K562 (cell line): ENCODE measurements at regions not wholly inside any gene's neighbourhood (a gene's known extent, or its start where the extent isn't known, plus 50 kb on each side); places are given as distances from the start of the nearest gene placed in this dataset.

Experiments used
- ATAC-seq: fragments of 200-7000 bp; cut with Tn5 transposase; 3 replicates; pipeline ENCODE4 v1.9.1; 2020; ENCODE audit warnings: moderate library complexity
- BruUV-seq: library from RNA; stranded (reverse); fragments of 400-500 nt; replicated peaks from 2 replicates; lab custom pipeline; 2021; lab: Mats Ljungman, UMichigan
- CTCF ChIA-PET: fragments of 300-600 bp; formaldehyde crosslinking; extraction: SDS; loops from one replicate; lab custom pipeline; 2021; ENCODE audit warnings: low intra/inter-chr PET ratio; lab: Yijun Ruan, JAX
- POLR2A ChIA-PET: fragments of 300-600, 350-650 bp; sonication (Branson Sonifier 250); formaldehyde crosslinking; extraction: SDS; loops from one replicate; lab custom pipeline; 2021; ENCODE audit warnings: antibody characterized with exemption, inconsistent platforms; lab: Yijun Ruan, JAX
- DNase-seq, 4 experiments: peaks; one replicate each; pipeline versions ENCODE4 v3.0.0 to v3.0.0-alpha.2; 2011 to 2018; ENCODE audit warnings: low spot score in 3 of 4, mixed read lengths in 3 of 4; ENCODE audit errors: extremely low read depth in 1 of 4
- FAIRE-seq: peaks from 2 replicates; lab custom pipeline; 2011; peaks lifted over from hg19 to GRCh38; lab: Jason Lieb, UNC
- H2AFZ ChIP-seq: 2 replicates; pipeline ENCODE4 v1.6.0; 2011; ENCODE audit warnings: low read depth, low read length, control low read depth, inconsistent platforms
- H3K27ac ChIP-seq: fragments of 200-600 bp; 3 replicates; pipeline ENCODE4 v1.8.0; 2011; ENCODE audit warnings: low read depth, mild to moderate bottlenecking, control low read depth, inconsistent platforms, low read length, moderate library complexity, mixed read lengths; ENCODE audit errors: extremely low read depth
- H3K27me3 ChIP-seq, 2 experiments: fragments of 300-600 bp in 1 of 2; 2 replicates in 1 of 2; 3 replicates in 1 of 2; pipeline versions ENCODE4 v1.6.0 to v1.8.0; 2011; ENCODE audit warnings: inconsistent platforms in 2 of 2, low read length in 2 of 2, mild to moderate bottlenecking in 1 of 2, mixed read lengths in 1 of 2, moderate library complexity in 1 of 2; ENCODE audit not compliant: control insufficient read depth in 2 of 2, insufficient read depth in 2 of 2
- H3K36me3 ChIP-seq: fragments of 300-600 bp; 3 replicates; pipeline ENCODE4 v1.8.0; 2011; ENCODE audit warnings: mild to moderate bottlenecking, low read length, inconsistent platforms; ENCODE audit not compliant: control insufficient read depth, insufficient read depth
- H3K4me1 ChIP-seq, 2 experiments: fragments of 200-600 bp in 1 of 2; replicated peaks in 1 of 2; 2 replicates in 1 of 2; 3 replicates in 1 of 2; pipeline versions ENCODE4 v1.5.1 to v1.8.0; 2011; ENCODE audit warnings: inconsistent platforms in 2 of 2, low read length in 2 of 2, mild to moderate bottlenecking in 1 of 2, mixed read lengths in 1 of 2, moderate library complexity in 1 of 2; ENCODE audit not compliant: control insufficient read depth in 2 of 2, insufficient read depth in 2 of 2
- H3K4me2 ChIP-seq: 2 replicates; pipeline ENCODE4 v1.6.1; 2011; ENCODE audit warnings: low read length, control low read depth, inconsistent platforms, mixed read lengths; ENCODE audit not compliant: insufficient read depth
- H3K4me3 ChIP-seq: fragments of 200-600 bp; sonication (generic), shearing (Covaris generic); 2 replicates; pipeline ENCODE4 v1.5.1; 2016; ENCODE audit warnings: control low read depth, inconsistent platforms
- H3K79me2 ChIP-seq: fragments of 200-600 bp; 3 replicates; pipeline ENCODE4 v1.8.0; 2011; ENCODE audit warnings: low read length, inconsistent platforms; ENCODE audit not compliant: control insufficient read depth, insufficient read depth
- H3K9ac ChIP-seq, 2 experiments: 2 replicates each; pipeline versions ENCODE4 v1.6.0 to v1.6.1; 2011; ENCODE audit warnings: low read depth in 2 of 2, low read length in 2 of 2, control low read depth in 1 of 2, inconsistent platforms in 1 of 2, mild to moderate bottlenecking in 1 of 2, mixed read lengths in 1 of 2; ENCODE audit not compliant: insufficient read depth in 1 of 2
- H3K9me1 ChIP-seq: one replicate; pipeline ENCODE4 v1.6.0; 2011; ENCODE audit warnings: inconsistent platforms, mild to moderate bottlenecking, low read length, moderate library complexity; ENCODE audit not compliant: control insufficient read depth, insufficient read depth
- H3K9me3 ChIP-seq: replicated peaks from 2 replicates; pipeline ENCODE4 v1.5.1; 2011; ENCODE audit warnings: low read depth, low read length, inconsistent platforms; ENCODE audit not compliant: control insufficient read depth, insufficient read depth
- H4K20me1 ChIP-seq: replicated peaks from 2 replicates; pipeline ENCODE4 v1.6.1; 2011; ENCODE audit warnings: low read length, inconsistent platforms, mixed read lengths; ENCODE audit not compliant: control insufficient read depth, insufficient read depth
- ARID1B ChIP-seq: fragments of 450-650 bp; IDR thresholded peaks from 2 replicates; pipeline ENCODE4 v1.6.1; 2016; ENCODE audit warnings: antibody characterized with exemption, mild to moderate bottlenecking, inconsistent platforms
- CBX8 ChIP-seq: fragments of 200-600 bp; sonication (generic); IDR thresholded peaks from 2 replicates; pipeline ENCODE4 v1.6.1; 2012; ENCODE audit warnings: borderline replicate concordance, mixed run types, low read depth, mild to moderate bottlenecking, moderate library complexity, mixed read lengths, low read length, control low read depth, inconsistent platforms; ENCODE audit not compliant: poor library complexity, severe bottlenecking; ENCODE audit errors: extremely low read depth
- CEBPG ChIP-seq, 3 experiments: fragments of 200-800 bp in 1 of 3; sonication (Bioruptor generic) in 1 of 3; sonication (generic) in 1 of 3; formaldehyde crosslinking in 1 of 3; IDR thresholded peaks in 2 of 3; conservative IDR thresholded peaks in 1 of 3; 2 replicates each; pipeline versions ENCODE4 v1.6.1 to v1.8.0; 2016 to 2022; ENCODE audit warnings: missing compliant biosample characterization in 2 of 3, missing genetic modification characterization in 2 of 3, mild to moderate bottlenecking in 1 of 3, missing genetic modification reagents in 1 of 3
- ELF4 ChIP-seq: fragments of 450-650 bp; formaldehyde crosslinking; IDR thresholded peaks from 2 replicates; pipeline ENCODE4 v1.4.0; 2022; ENCODE audit warnings: missing genetic modification characterization
- KLF13 ChIP-seq: fragments of 450-650 bp; IDR thresholded peaks from 2 replicates; pipeline ENCODE4 v1.6.1; 2016; ENCODE audit warnings: missing genetic modification characterization, low read depth, mild to moderate bottlenecking, missing compliant biosample characterization, moderate library complexity, borderline replicate concordance
- MYC ChIP-seq, 2 experiments: fragments of 250-450 bp in 1 of 2; sonication (Bioruptor Pico) in 1 of 2; IDR thresholded peaks; 2 replicates each; pipeline versions ENCODE4 v1.5.1 to v1.6.1; 2012 to 2021; ENCODE audit warnings: low read depth in 2 of 2, borderline replicate concordance in 1 of 2, improper control_type of control experiment in 1 of 2, low read length in 1 of 2, mild to moderate bottlenecking in 1 of 2, moderate library complexity in 1 of 2
- NFIX ChIP-seq: fragments of 250-450 bp; sonication (Bioruptor Pico); IDR thresholded peaks from 2 replicates; pipeline ENCODE4 v1.4.0; 2020; ENCODE audit warnings: low read depth, mild to moderate bottlenecking, moderate library complexity
- PHB2 ChIP-seq: fragments of 450-650 bp; IDR thresholded peaks from 2 replicates; pipeline ENCODE4 v1.6.1; 2017; ENCODE audit warnings: low read depth
- POU5F1 ChIP-seq: fragments of 150-350 bp; IDR thresholded peaks from 2 replicates; pipeline ENCODE4 v1.6.1; 2014; ENCODE audit warnings: borderline replicate concordance, low read length, low read depth, mild to moderate bottlenecking; ENCODE audit not compliant: partially characterized antibody
- RBM34 ChIP-seq: fragments of 200-400 bp; formaldehyde crosslinking; IDR thresholded peaks from 2 replicates; pipeline ENCODE4 v1.6.1; 2018; ENCODE audit warnings: low read length, borderline replicate concordance; ENCODE audit not compliant: insufficient read depth
- RFX1 ChIP-seq: fragments of 450-650 bp; IDR thresholded peaks from 2 replicates; pipeline ENCODE4 v1.6.1; 2016; ENCODE audit warnings: mild to moderate bottlenecking, moderate library complexity
- STAG1 ChIP-seq: sonication (generic); formaldehyde crosslinking; IDR thresholded peaks from 2 replicates; pipeline ENCODE4 v1.5.0; 2020; ENCODE audit warnings: missing genetic modification reagents, borderline replicate concordance
- TAF7 ChIP-seq: fragments of 450-650 bp; IDR thresholded peaks from 2 replicates; pipeline ENCODE4 v1.6.1; 2016; ENCODE audit warnings: missing genetic modification characterization, missing compliant biosample characterization
- ZNF431 ChIP-seq: sonication (generic); formaldehyde crosslinking; IDR thresholded peaks from 2 replicates; pipeline ENCODE4 v1.8.0; 2022; ENCODE audit warnings: mild to moderate bottlenecking, missing genetic modification reagents
- in situ Hi-C: fragments of 300-500 bp; cut with MboI; formaldehyde crosslinking; loops from 4 replicates; pipeline ENCODE4 v1.15.0; 2018; ENCODE audit warnings: inconsistent platforms, mixed read lengths
- intact Hi-C: fragments of 100-400 bp; cut with micrococcal nuclease; formaldehyde crosslinking; loops from 2 replicates; pipeline ENCODE4 v1.14.2; 2022
- TF ChIP-seq, protein P1 (sequence below): IDR thresholded peaks from 2 replicates; pipeline ENCODE4 v1.6.1; 2012; ENCODE audit warnings: low read depth, low read length, improper control_type of control experiment, borderline replicate concordance
- TF ChIP-seq, protein P2 (sequence below): sonication (generic); formaldehyde crosslinking; IDR thresholded peaks from 2 replicates; pipeline ENCODE4 v1.8.1; 2023; ENCODE audit warnings: mild to moderate bottlenecking, missing genetic modification reagents

DNA sequence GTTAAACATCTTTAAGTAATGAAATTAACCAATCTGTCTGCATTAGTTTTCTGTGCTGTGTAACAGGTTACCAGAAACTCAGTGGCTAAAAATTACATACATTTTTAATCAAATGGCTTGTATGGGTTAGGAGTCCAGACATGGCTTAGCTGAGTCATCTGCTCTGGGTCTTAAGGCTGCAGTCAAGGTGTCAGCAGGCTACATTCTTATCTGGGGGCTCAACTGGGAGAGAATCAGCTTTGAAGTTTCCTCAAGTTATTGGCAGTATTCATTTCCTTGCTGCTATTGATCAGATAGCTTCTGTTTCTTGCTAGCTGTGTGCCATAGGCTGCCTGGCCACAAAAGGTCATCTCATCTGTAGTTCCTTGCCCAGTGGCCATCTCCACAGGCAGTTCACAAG is 1163.0 kb downstream of the DIAPH3 start:
- in situ Hi-C loops: no loop called here
- CTCF ChIA-PET: no interaction called here
- H3K4me3 ChIP-seq: no peak overlapping the region
- H3K4me2 ChIP-seq: no peak overlapping the region
- TF ChIP-seq NFIX (no peak), RFX1 (no peak), ZNF431 (CRISPR knock-in tag) (no peak), MYC (IDR thresholded peaks at IDR 0.05; ENCODE audit: low read depth, low read length) (no peak), MYC (CRISPR knock-in tag; IDR thresholded peaks at IDR 0.05; ENCODE audit: borderline replicate concordance, low read depth) (no peak), ARID1B (no peak), TAF7 (tag) (no peak), POU5F1 (no peak), CEBPG (CRISPR knock-in tag; IDR thresholded peaks at IDR 0.05) (no peak), CEBPG (tag; conservative IDR thresholded peaks at IDR 0.05 in 1 of 2, IDR thresholded peaks at IDR 0.05 in 1 of 2) (no peak), STAG1 (no peak), ELF4 (CRISPR knock-in tag) (no peak), RBM34 (no peak), KLF13 (tag) (no peak), PHB2 (no peak), CBX8 (no peak)
- TF ChIP-seq, protein P1, sequence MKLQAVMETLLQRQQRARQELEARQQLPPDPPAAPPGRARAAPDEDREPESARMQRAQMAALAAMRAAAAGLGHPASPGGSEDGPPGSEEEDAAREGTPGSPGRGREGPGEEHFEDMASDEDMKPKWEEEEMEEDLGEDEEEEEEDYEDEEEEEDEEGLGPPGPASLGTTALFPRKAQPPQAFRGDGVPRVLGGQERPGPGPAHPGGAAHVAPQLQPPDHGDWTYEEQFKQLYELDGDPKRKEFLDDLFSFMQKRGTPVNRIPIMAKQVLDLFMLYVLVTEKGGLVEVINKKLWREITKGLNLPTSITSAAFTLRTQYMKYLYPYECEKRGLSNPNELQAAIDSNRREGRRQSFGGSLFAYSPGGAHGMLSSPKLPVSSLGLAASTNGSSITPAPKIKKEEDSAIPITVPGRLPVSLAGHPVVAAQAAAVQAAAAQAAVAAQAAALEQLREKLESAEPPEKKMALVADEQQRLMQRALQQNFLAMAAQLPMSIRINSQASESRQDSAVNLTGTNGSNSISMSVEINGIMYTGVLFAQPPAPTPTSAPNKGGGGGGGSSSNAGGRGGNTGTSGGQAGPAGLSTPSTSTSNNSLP: no peak
- TF ChIP-seq, protein P2, sequence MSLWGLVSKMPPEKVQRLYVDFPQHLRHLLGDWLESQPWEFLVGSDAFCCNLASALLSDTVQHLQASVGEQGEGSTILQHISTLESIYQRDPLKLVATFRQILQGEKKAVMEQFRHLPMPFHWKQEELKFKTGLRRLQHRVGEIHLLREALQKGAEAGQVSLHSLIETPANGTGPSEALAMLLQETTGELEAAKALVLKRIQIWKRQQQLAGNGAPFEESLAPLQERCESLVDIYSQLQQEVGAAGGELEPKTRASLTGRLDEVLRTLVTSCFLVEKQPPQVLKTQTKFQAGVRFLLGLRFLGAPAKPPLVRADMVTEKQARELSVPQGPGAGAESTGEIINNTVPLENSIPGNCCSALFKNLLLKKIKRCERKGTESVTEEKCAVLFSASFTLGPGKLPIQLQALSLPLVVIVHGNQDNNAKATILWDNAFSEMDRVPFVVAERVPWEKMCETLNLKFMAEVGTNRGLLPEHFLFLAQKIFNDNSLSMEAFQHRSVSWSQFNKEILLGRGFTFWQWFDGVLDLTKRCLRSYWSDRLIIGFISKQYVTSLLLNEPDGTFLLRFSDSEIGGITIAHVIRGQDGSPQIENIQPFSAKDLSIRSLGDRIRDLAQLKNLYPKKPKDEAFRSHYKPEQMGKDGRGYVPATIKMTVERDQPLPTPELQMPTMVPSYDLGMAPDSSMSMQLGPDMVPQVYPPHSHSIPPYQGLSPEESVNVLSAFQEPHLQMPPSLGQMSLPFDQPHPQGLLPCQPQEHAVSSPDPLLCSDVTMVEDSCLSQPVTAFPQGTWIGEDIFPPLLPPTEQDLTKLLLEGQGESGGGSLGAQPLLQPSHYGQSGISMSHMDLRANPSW (CRISPR knock-in tag): no peak
- H3K9ac ChIP-seq: no peak overlapping the region
- no peaks in the 10 kb centered on the region for H3K36me3 ChIP-seq
- H3K27me3 ChIP-seq: no peaks in the 10 kb centered on the region
- H3K27ac ChIP-seq: no peak overlapping the region
- no peaks in the 10 kb centered on the region for H4K20me1 ChIP-seq
- no peak for ATAC-seq
- intact Hi-C loops: no loop called here
- no peaks in the 10 kb centered on the region for H3K9me3 ChIP-seq
- no peaks in the 10 kb centered on the region for H3K4me1 ChIP-seq
- no peak overlapping the region for H2AFZ ChIP-seq
- BruUV-seq: no TSS peak
- POLR2A ChIA-PET: no interaction called here
- DNase-seq: no peak
- no peak for FAIRE-seq
- H3K79me2 ChIP-seq: no peaks in the 10 kb centered on the region
- no peaks in the 10 kb centered on the region for H3K9me1 ChIP-seq
